Activated naive CD4-positive, alpha-beta T cell treated with anti-CD3 and anti-CD28 coated beads for 36 hours (primary cell): ENCODE measurements at regions not wholly inside any gene's neighbourhood (a gene's known extent, or its start where the extent isn't known, plus 50 kb on each side); places are given as distances from the start of the nearest gene placed in this dataset.

Experiments
- CTCF ChIA-PET: fragments of 350-600 bp; sonication (Branson Sonifier 250); formaldehyde crosslinking; loops from one replicate; lab custom pipeline; 2021; ENCODE audit warnings: antibody characterized with exemption; lab: Charles Lee
- DNase-seq: peaks from one replicate; pipeline ENCODE4 v3.0.0-alpha.2; 2020
- H3K27ac Mint-ChIP-seq: one replicate; pipeline ENCODE4 v1.8.0; 2021; ENCODE audit warnings: mild to moderate bottlenecking, mixed read lengths
- H3K27me3 Mint-ChIP-seq: one replicate; pipeline ENCODE4 v1.8.0; 2021; ENCODE audit warnings: low read depth, mixed read lengths
- H3K36me3 Mint-ChIP-seq: one replicate; pipeline ENCODE4 v1.8.0; 2021; ENCODE audit warnings: low read depth, mixed read lengths
- H3K4me1 Mint-ChIP-seq: one replicate; pipeline ENCODE4 v1.8.0; 2021; ENCODE audit warnings: low read depth, mixed read lengths
- H3K4me3 Mint-ChIP-seq: one replicate; pipeline ENCODE4 v1.8.0; 2021; ENCODE audit warnings: mild to moderate bottlenecking, moderate library complexity, mixed read lengths
- H3K9me3 Mint-ChIP-seq: one replicate; pipeline ENCODE4 v1.8.0; 2021; ENCODE audit warnings: mixed read lengths
- intact Hi-C: fragments of 100-400 bp; cut with micrococcal nuclease; formaldehyde crosslinking; loops from one replicate; pipeline ENCODE4 v1.15.1; 2023

- H3K9me3 Mint-ChIP-seq = peaks cover 7% of the 10 kb centered on the region
- H3K4me1 Mint-ChIP-seq = no peaks in the 10 kb centered on the region
- no peaks in the 10 kb centered on the region for H3K36me3 Mint-ChIP-seq
- peaks cover 9% of the 10 kb centered on the region for H3K27me3 Mint-ChIP-seq
- DNase-seq = no peak
- no peak overlapping the region for H3K27ac Mint-ChIP-seq
- CTCF ChIA-PET = no interaction called here
- no peak overlapping the region for H3K4me3 Mint-ChIP-seq
- intact Hi-C loops = no loop called here
Measured at GRCh38 chr11:129593098-129593497, 217.4 kb downstream of the BARX2 start.

GRCh38 chr11:129595038-129595962, 219.7 kb downstream of the BARX2 start:
- intact Hi-C loops = no loop called here
- CTCF ChIA-PET = no interaction called here
- Mint-ChIP-seq H3K4me1 (no peaks in the 10 kb centered on the region), H3K27ac (no peak overlapping the region), H3K9me3 (peaks cover 12% of the 10 kb centered on the region), H3K4me3 (no peak overlapping the region), H3K36me3 (no peaks in the 10 kb centered on the region), H3K27me3 (peaks cover 9% of the 10 kb centered on the region)
- DNase-seq = no peak

- no peak overlapping the region for H3K27ac Mint-ChIP-seq
- no peaks in the 10 kb centered on the region for H3K4me1 Mint-ChIP-seq
- H3K4me3 Mint-ChIP-seq = no peak overlapping the region
- intact Hi-C loops = no loop called here
- peaks cover 17% of the 10 kb centered on the region for H3K9me3 Mint-ChIP-seq
- CTCF ChIA-PET = no interaction called here
- H3K36me3 Mint-ChIP-seq = no peaks in the 10 kb centered on the region
- DNase-seq = no peak
- peaks cover 8% of the 10 kb centered on the region for H3K27me3 Mint-ChIP-seq
Measured at GRCh38 chr11:129596351-129596750, 219.3 kb upstream of the TMEM45B start.

- intact Hi-C loops = no loop called here
- H3K4me3 Mint-ChIP-seq = no peak overlapping the region
- H3K4me1 Mint-ChIP-seq = no peaks in the 10 kb centered on the region
- CTCF ChIA-PET = no interaction called here
- H3K27ac Mint-ChIP-seq = no peak overlapping the region
- peaks cover 3% of the 10 kb centered on the region for H3K36me3 Mint-ChIP-seq
- peaks cover 22% of the 10 kb centered on the region for H3K9me3 Mint-ChIP-seq
- no peak for DNase-seq
- peaks cover 7% of the 10 kb centered on the region for H3K27me3 Mint-ChIP-seq
Measured at GRCh38 chr11:129598378-129598777, 217.3 kb upstream of the TMEM45B start.

- H3K27me3 Mint-ChIP-seq = peaks cover 2% of the 10 kb centered on the region
- H3K27ac Mint-ChIP-seq = no peak overlapping the region
- CTCF ChIA-PET = interaction anchor here (0.9 kb wide), 1 partner anchor 91 kb away, joined by 3 read pairs; no protein-coding TSS in a partner anchor
Measured at GRCh38 chr11:129605815-129606214, 209.8 kb upstream of the TMEM45B start.

GRCh38 chr11:129608711-129609110, 206.9 kb upstream of the TMEM45B start:
- CTCF ChIA-PET = no interaction called here
- Mint-ChIP-seq H3K4me3 (no peak overlapping the region), H3K27ac (no peak overlapping the region), H3K36me3 (peaks cover 1% of the 10 kb centered on the region), H3K27me3 (no peaks in the 10 kb centered on the region), H3K9me3 (no peaks in the 10 kb centered on the region), H3K4me1 (no peaks in the 10 kb centered on the region)
- intact Hi-C loops = no loop called here
- DNase-seq = no peak

More at GRCh38 chr11:129605815-129606214, 209.8 kb upstream of the TMEM45B start:
- no peaks in the 10 kb centered on the region for H3K4me1 Mint-ChIP-seq
- DNase-seq = no peak
- intact Hi-C loops = no loop called here
- H3K4me3 Mint-ChIP-seq = no peak overlapping the region
- H3K36me3 Mint-ChIP-seq = peaks cover 3% of the 10 kb centered on the region
- H3K9me3 Mint-ChIP-seq = peaks cover 10% of the 10 kb centered on the region

GRCh38 chr11:129610125-129610524, 205.5 kb upstream of the TMEM45B start:
- intact Hi-C loops = no loop called here
- Mint-ChIP-seq H3K4me3 (no peak overlapping the region), H3K27ac (no peak overlapping the region), H3K27me3 (no peaks in the 10 kb centered on the region), H3K9me3 (no peaks in the 10 kb centered on the region), H3K36me3 (peaks cover 1% of the 10 kb centered on the region), H3K4me1 (no peaks in the 10 kb centered on the region)
- CTCF ChIA-PET = no interaction called here
- no peak for DNase-seq

GRCh38 chr11:129610545-129610944, 205.1 kb upstream of the TMEM45B start:
- H3K4me1 Mint-ChIP-seq = no peaks in the 10 kb centered on the region
- H3K4me3 Mint-ChIP-seq = no peak overlapping the region
- no peak for DNase-seq
- H3K36me3 Mint-ChIP-seq = peaks cover 1% of the 10 kb centered on the region
- no peaks in the 10 kb centered on the region for H3K9me3 Mint-ChIP-seq
- H3K27ac Mint-ChIP-seq = no peak overlapping the region
- CTCF ChIA-PET = no interaction called here
- intact Hi-C loops = no loop called here
- H3K27me3 Mint-ChIP-seq = no peaks in the 10 kb centered on the region

- Mint-ChIP-seq H3K27me3 (no peaks in the 10 kb centered on the region), H3K9me3 (no peaks in the 10 kb centered on the region), H3K4me1 (no peaks in the 10 kb centered on the region), H3K36me3 (peaks cover 1% of the 10 kb centered on the region), H3K27ac (no peak overlapping the region), H3K4me3 (no peak overlapping the region)
- intact Hi-C loops = no loop called here
- CTCF ChIA-PET = no interaction called here
- no peak for DNase-seq
Measured at GRCh38 chr11:129611661-129612446, 203.8 kb upstream of the TMEM45B start.

- no peaks in the 10 kb centered on the region for H3K4me1 Mint-ChIP-seq
- no peak overlapping the region for H3K4me3 Mint-ChIP-seq
- intact Hi-C loops = no loop called here
- H3K27me3 Mint-ChIP-seq = peaks cover 4% of the 10 kb centered on the region
- no peak for DNase-seq
- H3K9me3 Mint-ChIP-seq = no peaks in the 10 kb centered on the region
- H3K27ac Mint-ChIP-seq = no peak overlapping the region
- H3K36me3 Mint-ChIP-seq = peaks cover 2% of the 10 kb centered on the region
- CTCF ChIA-PET = interaction anchor here (1.7 kb wide), 1 partner anchor 83 kb away, joined by 4 read pairs; no protein-coding TSS in a partner anchor
Measured at GRCh38 chr11:129612447-129612961, 203.1 kb upstream of the TMEM45B start.

- intact Hi-C loops = no loop called here
- DNase-seq = no peak
- peaks cover 4% of the 10 kb centered on the region for H3K27me3 Mint-ChIP-seq
- H3K36me3 Mint-ChIP-seq = peaks cover 2% of the 10 kb centered on the region
- no peaks in the 10 kb centered on the region for H3K4me1 Mint-ChIP-seq
- no peak overlapping the region for H3K27ac Mint-ChIP-seq
- CTCF ChIA-PET = interaction anchor here (1.7 kb wide), 1 partner anchor 82 kb away, joined by 4 read pairs; no protein-coding TSS in a partner anchor
- no peak overlapping the region for H3K4me3 Mint-ChIP-seq
- no peaks in the 10 kb centered on the region for H3K9me3 Mint-ChIP-seq
Measured at GRCh38 chr11:129613071-129613470, 202.6 kb upstream of the TMEM45B start.

- H3K4me3 Mint-ChIP-seq = no peak overlapping the region
- intact Hi-C loops = no loop called here
- H3K27ac Mint-ChIP-seq = no peak overlapping the region
- H3K36me3 Mint-ChIP-seq = peaks cover 2% of the 10 kb centered on the region
- H3K4me1 Mint-ChIP-seq = no peaks in the 10 kb centered on the region
- H3K9me3 Mint-ChIP-seq = no peaks in the 10 kb centered on the region
- no peak for DNase-seq
- peaks cover 4% of the 10 kb centered on the region for H3K27me3 Mint-ChIP-seq
- CTCF ChIA-PET = interaction anchor here (1.7 kb wide), 1 partner anchor 81 kb away, joined by 4 read pairs; no protein-coding TSS in a partner anchor
Measured at GRCh38 chr11:129614256-129614944, 201.2 kb upstream of the TMEM45B start.
